ENCODE measurements at regions not wholly inside any gene's neighbourhood (a gene's known extent, or its start where the extent isn't known, plus 50 kb on each side); places are given as distances from the start of the nearest gene placed in this dataset.

GRCh38 chr4:60962286-60962685 lies 237.8 kb upstream of the ADGRL3 start:
- H3K36me3 Mint-ChIP-seq (ENCODE audit: unreplicated experiment), result no peaks in the 10 kb centered on the region
- H3K4me1 Mint-ChIP-seq (ENCODE audit: low read depth, unreplicated experiment), result peaks cover 6% of the 10 kb centered on the region
- TF ChIP-seq CTCF (IDR thresholded peaks at IDR 0.05; ENCODE audit: partially characterized antibody, unreplicated experiment), result no peak
- no peaks in the 10 kb centered on the region for H3K27me3 Mint-ChIP-seq (ENCODE audit: unreplicated experiment)
- no peak overlapping the region for H3K4me3 Mint-ChIP-seq (ENCODE audit: unreplicated experiment)
- H3K9me3 Mint-ChIP-seq (ENCODE audit: unreplicated experiment), result no peaks in the 10 kb centered on the region
- no peak overlapping the region for H3K27ac Mint-ChIP-seq (ENCODE audit: unreplicated experiment)
- no peak for DNase-seq

GRCh38 chr4:60981534-60981933 lies 218.6 kb upstream of the ADGRL3 start:
- no peaks in the 10 kb centered on the region for H3K4me1 Mint-ChIP-seq (ENCODE audit: low read depth, unreplicated experiment)
- DNase-seq, result no peak
- H3K4me3 Mint-ChIP-seq (ENCODE audit: unreplicated experiment), result no peak overlapping the region
- peaks cover 1% of the 10 kb centered on the region for H3K9me3 Mint-ChIP-seq (ENCODE audit: unreplicated experiment)
- TF ChIP-seq CTCF (IDR thresholded peaks at IDR 0.05; ENCODE audit: partially characterized antibody, unreplicated experiment), result no peak
- no peak overlapping the region for H3K27ac Mint-ChIP-seq (ENCODE audit: unreplicated experiment)
- no peaks in the 10 kb centered on the region for H3K27me3 Mint-ChIP-seq (ENCODE audit: unreplicated experiment)
- no peaks in the 10 kb centered on the region for H3K36me3 Mint-ChIP-seq (ENCODE audit: unreplicated experiment)

GRCh38 chr4:60989141-60989540 lies 211.0 kb upstream of the ADGRL3 start:
- H3K27me3 Mint-ChIP-seq (ENCODE audit: unreplicated experiment), result no peaks in the 10 kb centered on the region
- H3K27ac Mint-ChIP-seq (ENCODE audit: unreplicated experiment), result no peak overlapping the region
- no peak for DNase-seq
- TF ChIP-seq CTCF (IDR thresholded peaks at IDR 0.05; ENCODE audit: partially characterized antibody, unreplicated experiment), result no peak
- no peak overlapping the region for H3K4me3 Mint-ChIP-seq (ENCODE audit: unreplicated experiment)
- no peaks in the 10 kb centered on the region for H3K4me1 Mint-ChIP-seq (ENCODE audit: low read depth, unreplicated experiment)
- peaks cover 1% of the 10 kb centered on the region for H3K9me3 Mint-ChIP-seq (ENCODE audit: unreplicated experiment)
- no peaks in the 10 kb centered on the region for H3K36me3 Mint-ChIP-seq (ENCODE audit: unreplicated experiment)

GRCh38 chr4:60992037-60992436 lies 208.1 kb upstream of the ADGRL3 start:
- Mint-ChIP-seq H3K27me3 (ENCODE audit: unreplicated experiment) (no peaks in the 10 kb centered on the region), H3K4me3 (ENCODE audit: unreplicated experiment) (no peak overlapping the region), H3K4me1 (ENCODE audit: low read depth, unreplicated experiment) (no peaks in the 10 kb centered on the region), H3K36me3 (ENCODE audit: unreplicated experiment) (no peaks in the 10 kb centered on the region), H3K9me3 (ENCODE audit: unreplicated experiment) (peaks cover 1% of the 10 kb centered on the region), H3K27ac (ENCODE audit: unreplicated experiment) (no peak overlapping the region)
- TF ChIP-seq CTCF (IDR thresholded peaks at IDR 0.05; ENCODE audit: partially characterized antibody, unreplicated experiment), result no peak
- no peak for DNase-seq

- TF ChIP-seq CTCF (IDR thresholded peaks at IDR 0.05; ENCODE audit: partially characterized antibody, unreplicated experiment), result no peak
- Mint-ChIP-seq H3K27me3 (ENCODE audit: unreplicated experiment) (no peaks in the 10 kb centered on the region), H3K4me3 (ENCODE audit: unreplicated experiment) (no peak overlapping the region), H3K36me3 (ENCODE audit: unreplicated experiment) (peaks cover 8% of the 10 kb centered on the region), H3K27ac (ENCODE audit: unreplicated experiment) (no peak overlapping the region), H3K9me3 (ENCODE audit: unreplicated experiment) (peaks cover 7% of the 10 kb centered on the region), H3K4me1 (ENCODE audit: low read depth, unreplicated experiment) (no peaks in the 10 kb centered on the region)
- DNase-seq, result no peak
Measured at GRCh38 chr4:61003301-61003700, 196.8 kb upstream of the ADGRL3 start.
